ENCODE measurements at regions not wholly inside any gene's neighbourhood (a gene's known extent, or its start where the extent isn't known, plus 50 kb on each side); places are given as distances from the start of the nearest gene placed in this dataset.

GRCh38 chr5:74320526-74320925, 320.0 kb downstream of the ENC1 start:
- no peak for TF ChIP-seq CTCF (IDR thresholded peaks at IDR 0.05)
- no peak for TF ChIP-seq EZH2 (IDR thresholded peaks at IDR 0.05)
